Brain microvascular endothelial cell (primary cell): ENCODE measurements at regions not wholly inside any gene's neighbourhood (a gene's known extent, or its start where the extent isn't known, plus 50 kb on each side); places are given as distances from the start of the nearest gene placed in this dataset.

Source experiments
- DNase-seq: peaks from one replicate; pipeline ENCODE4 v3.0.0-alpha.2; 2020
- H3K27ac ChIP-seq: fragments of 250-450 bp; sonication (Bioruptor Pico); 2 replicates; pipeline ENCODE4 v1.5.1; 2020; ENCODE audit warnings: mild to moderate bottlenecking, moderate library complexity
- H3K27me3 ChIP-seq: fragments of 250-450 bp; sonication (Bioruptor Pico); replicated peaks from 2 replicates; pipeline ENCODE4 v1.5.1; 2020; ENCODE audit warnings: mild to moderate bottlenecking
- H3K36me3 ChIP-seq: fragments of 250-450 bp; sonication (Bioruptor Pico); replicated peaks from 2 replicates; pipeline ENCODE4 v1.5.1; 2020; ENCODE audit warnings: mild to moderate bottlenecking
- H3K4me3 ChIP-seq: 2 replicates; pipeline ENCODE4 v1.5.1; 2011; ENCODE audit warnings: low read depth, mild to moderate bottlenecking, control low read depth, low read length, moderate library complexity
- CTCF ChIP-seq: IDR thresholded peaks from 2 replicates; pipeline ENCODE4 v1.5.1; 2011; ENCODE audit warnings: low read depth, mild to moderate bottlenecking, moderate library complexity, low read length, control low read depth, inconsistent platforms; ENCODE audit errors: missing control alignments
- in situ Hi-C: cut with HindIII; loops from 2 replicates; pipeline ENCODE4 v1.10.0; 2017; ENCODE audit warnings: low sequenced_read_pairs, low pct_ligation_motif_present

- no peaks in the 10 kb centered on the region for H3K27me3 ChIP-seq
- in situ Hi-C loops = no loop called here
- peak; percentile 56 for DNase-seq
- no peak overlapping the region for H3K4me3 ChIP-seq
- no peak overlapping the region for H3K27ac ChIP-seq
- TF ChIP-seq CTCF = no peak
- H3K36me3 ChIP-seq = no peaks in the 10 kb centered on the region
Observed at GRCh38 chr22:49047447-49047846, 780.2 kb downstream of the BRD1 start.

- TF ChIP-seq CTCF = peak; percentile 47
- Histone ChIP-seq H3K27ac (no peak overlapping the region), H3K36me3 (no peaks in the 10 kb centered on the region), H3K4me3 (no peak overlapping the region), H3K27me3 (no peaks in the 10 kb centered on the region)
- DNase-seq = peak; percentile 5
- in situ Hi-C loops = no loop called here
Observed at GRCh38 chr22:49046546-49047361, 780.9 kb downstream of the BRD1 start.

- DNase-seq = no peak
- no peak for TF ChIP-seq CTCF
- Histone ChIP-seq H3K27ac (no peak overlapping the region), H3K27me3 (no peaks in the 10 kb centered on the region), H3K4me3 (no peak overlapping the region), H3K36me3 (no peaks in the 10 kb centered on the region)
- in situ Hi-C loops = no loop called here
Observed at GRCh38 chr22:49046000-49046545, 781.6 kb downstream of the BRD1 start.

- no peak for TF ChIP-seq CTCF
- in situ Hi-C loops = no loop called here
- Histone ChIP-seq H3K36me3 (no peaks in the 10 kb centered on the region), H3K4me3 (no peak overlapping the region), H3K27me3 (no peaks in the 10 kb centered on the region), H3K27ac (no peak overlapping the region)
- DNase-seq = no peak
Observed at GRCh38 chr22:49045276-49045675, 782.4 kb downstream of the BRD1 start.

DNA sequence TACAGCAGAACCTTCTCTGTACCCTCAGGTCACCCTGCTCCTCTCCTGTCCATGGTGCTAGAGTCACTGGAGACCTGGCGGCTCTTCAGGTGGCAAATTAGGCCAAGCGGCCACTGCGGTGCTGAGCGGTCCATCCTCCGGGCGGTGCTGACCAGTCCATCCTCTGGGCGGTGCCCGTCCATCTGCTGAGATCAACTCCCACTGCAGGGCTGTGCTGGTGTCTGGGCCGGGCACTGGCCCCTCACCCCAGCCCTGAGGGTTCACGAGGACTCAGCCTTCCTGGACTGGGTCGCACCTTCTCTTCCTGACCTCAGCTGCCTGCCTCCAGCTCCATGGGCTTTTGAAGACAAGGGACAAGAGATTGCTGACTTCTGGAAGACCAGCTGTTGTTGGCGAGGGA lies 782.9 kb downstream of the BRD1 start:
- no peak for TF ChIP-seq CTCF
- Histone ChIP-seq H3K27ac (no peak overlapping the region), H3K4me3 (no peak overlapping the region), H3K27me3 (no peaks in the 10 kb centered on the region), H3K36me3 (no peaks in the 10 kb centered on the region)
- DNase-seq = no peak
- in situ Hi-C loops = no loop called here
